22Rv1 (cell line): ENCODE measurements at regions not wholly inside any gene's neighbourhood (a gene's known extent, or its start where the extent isn't known, plus 50 kb on each side); places are given as distances from the start of the nearest gene placed in this dataset.

Source experiments
- CTCF ChIP-seq: fragments of 450-650 bp; IDR thresholded peaks from 2 replicates; pipeline ENCODE4 v1.5.1; 2017; ENCODE audit warnings: mild to moderate bottlenecking
- ZFX ChIP-seq: fragments of 450-650 bp; IDR thresholded peaks from 2 replicates; pipeline ENCODE4 v1.6.1; 2017; ENCODE audit warnings: antibody characterized with exemption, borderline replicate concordance

- TF ChIP-seq CTCF (no peak), ZFX (no peak)
Measured at GRCh38 chr4:122234686-122235085, 82.6 kb downstream of the BLTP1 start.
